B cell (primary cell): ENCODE measurements at regions not wholly inside any gene's neighbourhood (a gene's known extent, or its start where the extent isn't known, plus 50 kb on each side); places are given as distances from the start of the nearest gene placed in this dataset.

Experiments used
- ATAC-seq: fragments of 200-7000 bp; cut with Tn5 transposase; one replicate; pipeline ENCODE4 v1.10.0; 2021; ENCODE audit warnings: low read depth, mild to moderate bottlenecking, moderate number of reproducible peaks, moderate library complexity
- CTCF ChIA-PET: fragments of 350-600 bp; sonication (Branson Sonifier 250); formaldehyde crosslinking; loops from one replicate; lab custom pipeline; 2021; ENCODE audit warnings: antibody characterized with exemption, inconsistent platforms; lab: Charles Lee
- POLR2A ChIA-PET: fragments of 350-600 bp; sonication (Branson Sonifier 250); formaldehyde crosslinking; loops from one replicate; lab custom pipeline; 2021; ENCODE audit warnings: antibody characterized with exemption; lab: Charles Lee
- DNase-seq: peaks from one replicate; pipeline ENCODE4 v3.0.0; 2013
- H2AFZ ChIP-seq: 2 replicates; pipeline ENCODE4 v1.6.1; 2012; ENCODE audit warnings: mild to moderate bottlenecking, low read depth, low read length; ENCODE audit not compliant: insufficient read depth, poor library complexity, severe bottlenecking
- H3K27ac ChIP-seq, 2 donors: 1 replicate in 1 of 2; 2 replicates in 1 of 2; pipeline ENCODE4 v1.5.1; 2012 to 2013; ENCODE audit warnings: low read length in 2 of 2, mild to moderate bottlenecking in 2 of 2, moderate library complexity in 1 of 2
- H3K27me3 ChIP-seq, 4 experiments: fragments of 200-600 bp in 1 of 4; sonication (generic) in 1 of 4; replicated peaks in 1 of 4; 1 replicate in 2 of 4; 2 replicates in 2 of 4; pipeline versions ENCODE4 v1.6.1 to v1.7.0; 2013 to 2016; ENCODE audit warnings: low read length in 3 of 4, mild to moderate bottlenecking in 2 of 4, mixed read lengths in 1 of 4, moderate library complexity in 1 of 4; ENCODE audit not compliant: insufficient read depth in 4 of 4, control insufficient read depth in 3 of 4; ENCODE audit errors: control extremely low read depth in 1 of 4
- H3K36me3 ChIP-seq, 2 experiments: replicated peaks in 1 of 2; 1 replicate in 1 of 2; 2 replicates in 1 of 2; pipeline versions ENCODE4 v1.6.1 to v1.7.1; 2013; ENCODE audit warnings: low read length in 1 of 2; ENCODE audit not compliant: insufficient read depth in 2 of 2, control insufficient read depth in 1 of 2; ENCODE audit errors: control extremely low read depth in 1 of 2, extremely low read depth in 1 of 2
- H3K4me1 ChIP-seq, 2 donors: fragments of 200-600 bp in 1 of 2; sonication (generic) in 1 of 2; 1 replicate in 1 of 2; 2 replicates in 1 of 2; pipeline versions ENCODE4 v1.5.1 to v1.6.1; 2013 to 2017; ENCODE audit warnings: low read length in 2 of 2; ENCODE audit not compliant: control insufficient read depth in 2 of 2, insufficient read depth in 2 of 2
- H3K4me2 ChIP-seq: replicated peaks from 2 replicates; pipeline ENCODE3; 2012; ENCODE audit warnings: mild to moderate bottlenecking, low read depth, low read length; ENCODE audit not compliant: poor library complexity, severe bottlenecking
- H3K4me3 ChIP-seq, 5 experiments: fragments of 200-600 bp in 1 of 5; sonication (generic) in 1 of 5; 1 replicate in 3 of 5; 2 replicates in 2 of 5; pipeline versions ENCODE4 v1.5.1 to v1.7.0; 2011 to 2016; ENCODE audit warnings: low read length in 4 of 5, mild to moderate bottlenecking in 4 of 5, low read depth in 2 of 5, control low read depth in 1 of 5, moderate library complexity in 1 of 5; ENCODE audit not compliant: insufficient read depth in 1 of 5; ENCODE audit errors: control extremely low read depth in 1 of 5, extremely low read depth in 1 of 5
- H3K79me2 ChIP-seq: fragments of 200-600 bp; sonication (generic); one replicate; pipeline ENCODE4 v1.6.0; 2016; ENCODE audit warnings: low read length; ENCODE audit not compliant: control insufficient read depth, insufficient read depth
- H3K9ac ChIP-seq: fragments of 200-600 bp; sonication (generic); 2 replicates; pipeline ENCODE4 v1.6.1; 2017; ENCODE audit warnings: mild to moderate bottlenecking, low read length, moderate library complexity
- H3K9me3 ChIP-seq, 3 donors: one replicate each; pipeline versions ENCODE4 v1.6.1 to v1.7.1; 2013; ENCODE audit warnings: low read length in 2 of 3; ENCODE audit not compliant: control insufficient read depth in 2 of 3, insufficient read depth in 1 of 3; ENCODE audit errors: control extremely low read depth in 1 of 3
- H4K20me1 ChIP-seq: 2 replicates; pipeline ENCODE4 v1.6.0; 2012; ENCODE audit warnings: mild to moderate bottlenecking, low read length; ENCODE audit not compliant: insufficient read depth, control insufficient read depth, poor library complexity, severe bottlenecking
- H3K27ac Mint-ChIP-seq: one replicate; pipeline ENCODE4 v1.8.0; 2021; ENCODE audit warnings: mixed read lengths
- H3K27me3 Mint-ChIP-seq: one replicate; pipeline ENCODE4 v1.8.0; 2021; ENCODE audit warnings: mixed read lengths
- H3K4me1 Mint-ChIP-seq: one replicate; pipeline ENCODE4 v1.8.0; 2021; ENCODE audit warnings: mixed read lengths
- H3K4me3 Mint-ChIP-seq: one replicate; pipeline ENCODE4 v1.8.0; 2021; ENCODE audit warnings: mixed read lengths
- H3K9me3 Mint-ChIP-seq: one replicate; pipeline ENCODE4 v1.8.0; 2022; ENCODE audit warnings: mixed read lengths; ENCODE audit not compliant: insufficient read depth
- CTCF ChIP-seq: fragments of 200-600 bp; IDR thresholded peaks from one replicate; pipeline ENCODE4 v1.8.0; 2022; ENCODE audit warnings: antibody characterized with exemption, mild to moderate bottlenecking
- EZH2 ChIP-seq: IDR thresholded peaks from 2 replicates; pipeline ENCODE4 v1.6.1; 2012; ENCODE audit warnings: borderline replicate concordance, low read depth, mild to moderate bottlenecking, moderate library complexity, low read length; ENCODE audit not compliant: insufficient read depth, poor library complexity, severe bottlenecking
- WGBS: methylation state at CpG from one replicate; pipeline ENCODE4 v1.1.5; 2013; ENCODE audit warnings: missing lambda C conversion rate; ENCODE audit not compliant: insufficient coverage; 5-methylcytosine and 5-hydroxymethylcytosine counted together
- intact Hi-C: fragments of 100-400 bp; cut with micrococcal nuclease; formaldehyde crosslinking; loops from one replicate; pipeline ENCODE4 v1.10.0; 2022

GRCh38 chrX:79089896-79090584 is 54.4 kb upstream of the GPR174 start:
- Mint-ChIP-seq H3K4me1 (peaks cover 28% of the 10 kb centered on the region), H3K27me3 (no peaks in the 10 kb centered on the region), H3K27ac (peak overlapping the region; percentile 77), H3K4me3 (peak overlapping the region; percentile 29), H3K9me3 (no peaks in the 10 kb centered on the region)
- DNase-seq (peak; percentile 17), ATAC-seq (peak; percentile 28)
- peak overlapping the region; percentile 48 to 69 for H3K27ac ChIP-seq
- H3K4me2 ChIP-seq = peak overlapping the region; percentile 43
- H3K9ac ChIP-seq = no peak overlapping the region
- H3K36me3 ChIP-seq = no peaks in the 10 kb centered on the region
- no peaks in the 10 kb centered on the region for H3K9me3 ChIP-seq
- peaks cover 17 to 20% of the 10 kb centered on the region in 2 donors for H3K4me1 ChIP-seq
- H2AFZ ChIP-seq = peak overlapping the region; percentile 23
- no peak overlapping the region for H3K4me3 ChIP-seq
- TF ChIP-seq EZH2 = no peak
- no peak for TF ChIP-seq CTCF
- H4K20me1 ChIP-seq = no peaks in the 10 kb centered on the region
- POLR2A ChIA-PET = interaction anchor here (0.7 kb wide), 1 partner anchor 15 kb away, joined by 3 read pairs; no protein-coding TSS in a partner anchor
- H3K27me3 ChIP-seq = no peaks in the 10 kb centered on the region
- CTCF ChIA-PET = interaction anchor here (2.3 kb wide), 1 partner anchor 8 kb away, joined by 5 read pairs; no protein-coding TSS in a partner anchor
- H3K79me2 ChIP-seq = no peaks in the 10 kb centered on the region
- intact Hi-C loops = loop anchor here (10.0 kb wide), 2 partner anchors 955 to 985 kb away; partner anchors contain the start of genes PGK1 and TAF9B

GRCh38 chrX:79094075-79094832 is 50.2 kb upstream of the GPR174 start:
- Histone ChIP-seq H3K4me2 (no peak overlapping the region), H3K27ac (no peak overlapping the region), H2AFZ (no peak overlapping the region), H3K4me3 (no peak overlapping the region), H4K20me1 (no peaks in the 10 kb centered on the region), H3K79me2 (no peaks in the 10 kb centered on the region), H3K27me3 (no peaks in the 10 kb centered on the region), H3K9ac (no peak overlapping the region), H3K36me3 (no peaks in the 10 kb centered on the region), H3K4me1 (peaks cover 22 to 27% of the 10 kb centered on the region in 2 donors), H3K9me3 (no peaks in the 10 kb centered on the region)
- TF ChIP-seq EZH2 (no peak), CTCF (no peak)
- H3K27me3 Mint-ChIP-seq = no peaks in the 10 kb centered on the region
- intact Hi-C loops = loop anchor here (10.0 kb wide), 1 partner anchor 989 kb away; the partner anchor contains the start of gene PGK1
- H3K27ac Mint-ChIP-seq = no peak overlapping the region
- DNase-seq (no peak), ATAC-seq (no peak)
- no peak overlapping the region for H3K4me3 Mint-ChIP-seq
- WGBS = no CpG with 5 or more reads among the region's 4 CpGs
- CTCF ChIA-PET = no interaction called here
- POLR2A ChIA-PET = no interaction called here
- peaks cover 53% of the 10 kb centered on the region for H3K4me1 Mint-ChIP-seq
- H3K9me3 Mint-ChIP-seq = no peaks in the 10 kb centered on the region
